WERI-Rb-1 (cell line): ENCODE measurements at regions not wholly inside any gene's neighbourhood (a gene's known extent, or its start where the extent isn't known, plus 50 kb on each side); places are given as distances from the start of the nearest gene placed in this dataset.

Experiments
- DNase-seq: peaks from one replicate; pipeline ENCODE4 v3.0.0-alpha.2; 2020
- H3K27ac ChIP-seq: fragments of 250-450 bp; sonication (Bioruptor Pico); 2 replicates; pipeline ENCODE4 v1.5.1; 2020; ENCODE audit warnings: mild to moderate bottlenecking, moderate library complexity
- H3K27me3 ChIP-seq: fragments of 250-450 bp; sonication (Bioruptor Pico); 2 replicates; pipeline ENCODE4 v1.5.1; 2021; ENCODE audit warnings: mild to moderate bottlenecking, low read depth, moderate library complexity; ENCODE audit not compliant: insufficient read depth, severe bottlenecking
- H3K36me3 ChIP-seq: fragments of 250-450 bp; sonication (Bioruptor Pico); 2 replicates; pipeline ENCODE4 v1.5.1; 2020; ENCODE audit warnings: mild to moderate bottlenecking, moderate library complexity
- H3K4me3 ChIP-seq: 2 replicates; pipeline ENCODE4 v1.5.1; 2011; ENCODE audit warnings: low read depth, mild to moderate bottlenecking, control low read depth, low read length
- H3K9me3 ChIP-seq: fragments of 250-450 bp; sonication (Bioruptor Pico); 2 replicates; pipeline ENCODE4 v1.5.1; 2021; ENCODE audit warnings: mild to moderate bottlenecking, moderate library complexity; ENCODE audit not compliant: severe bottlenecking
- TF ChIP-seq, protein P1 (sequence below): IDR thresholded peaks from 2 replicates; pipeline ENCODE4 v1.5.1; 2011; ENCODE audit warnings: low read depth, mild to moderate bottlenecking, control low read depth, inconsistent platforms, low read length

DNA sequence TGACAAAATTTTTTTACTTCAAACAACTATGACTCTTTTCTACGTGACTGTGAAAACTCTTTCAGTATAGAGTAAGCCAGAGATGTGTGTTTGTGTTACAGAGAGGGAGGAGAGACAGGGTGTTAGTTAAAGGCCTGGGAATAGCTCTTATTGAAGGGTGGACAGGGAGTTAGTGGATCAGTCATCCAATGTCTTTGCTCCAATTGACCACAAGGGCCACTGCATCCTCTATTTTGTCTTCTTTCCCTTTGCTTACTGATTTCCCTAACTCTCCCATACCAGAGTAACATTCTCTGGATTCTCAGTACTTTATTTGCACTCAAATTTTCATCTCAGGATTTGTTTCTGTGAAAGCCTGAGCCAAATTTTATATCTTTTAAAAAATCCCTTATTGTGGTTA lies 920.3 kb downstream of the CDH18 start:
- no peaks in the 10 kb centered on the region for H3K9me3 ChIP-seq
- DNase-seq, result no peak
- H3K36me3 ChIP-seq, result no peaks in the 10 kb centered on the region
- H3K27ac ChIP-seq, result no peak overlapping the region
- H3K27me3 ChIP-seq, result no peaks in the 10 kb centered on the region
- TF ChIP-seq, protein P1, sequence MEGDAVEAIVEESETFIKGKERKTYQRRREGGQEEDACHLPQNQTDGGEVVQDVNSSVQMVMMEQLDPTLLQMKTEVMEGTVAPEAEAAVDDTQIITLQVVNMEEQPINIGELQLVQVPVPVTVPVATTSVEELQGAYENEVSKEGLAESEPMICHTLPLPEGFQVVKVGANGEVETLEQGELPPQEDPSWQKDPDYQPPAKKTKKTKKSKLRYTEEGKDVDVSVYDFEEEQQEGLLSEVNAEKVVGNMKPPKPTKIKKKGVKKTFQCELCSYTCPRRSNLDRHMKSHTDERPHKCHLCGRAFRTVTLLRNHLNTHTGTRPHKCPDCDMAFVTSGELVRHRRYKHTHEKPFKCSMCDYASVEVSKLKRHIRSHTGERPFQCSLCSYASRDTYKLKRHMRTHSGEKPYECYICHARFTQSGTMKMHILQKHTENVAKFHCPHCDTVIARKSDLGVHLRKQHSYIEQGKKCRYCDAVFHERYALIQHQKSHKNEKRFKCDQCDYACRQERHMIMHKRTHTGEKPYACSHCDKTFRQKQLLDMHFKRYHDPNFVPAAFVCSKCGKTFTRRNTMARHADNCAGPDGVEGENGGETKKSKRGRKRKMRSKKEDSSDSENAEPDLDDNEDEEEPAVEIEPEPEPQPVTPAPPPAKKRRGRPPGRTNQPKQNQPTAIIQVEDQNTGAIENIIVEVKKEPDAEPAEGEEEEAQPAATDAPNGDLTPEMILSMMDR, result no peak
- no peak overlapping the region for H3K4me3 ChIP-seq

DNA sequence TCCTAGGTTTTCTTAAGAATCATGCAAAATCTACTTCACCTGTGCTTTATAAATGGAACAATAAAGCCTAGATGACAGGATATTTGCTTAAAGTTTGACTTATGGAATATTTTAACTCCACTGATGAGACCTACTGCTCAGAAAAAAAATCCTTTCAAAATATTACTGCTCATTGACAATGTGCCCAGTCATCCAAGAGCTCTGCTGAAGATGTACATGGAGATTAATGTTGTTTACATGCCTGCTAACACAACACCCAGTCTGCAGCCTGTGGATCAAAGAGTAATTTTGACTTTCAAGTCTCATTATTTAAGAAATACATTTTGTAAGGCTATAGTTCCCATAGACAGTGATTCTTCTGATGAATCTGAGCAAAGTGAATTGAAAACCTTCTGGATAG lies 889.6 kb downstream of the CDH18 start:
- no peaks in the 10 kb centered on the region for H3K36me3 ChIP-seq
- no peak overlapping the region for H3K27ac ChIP-seq
- no peak for DNase-seq
- no peaks in the 10 kb centered on the region for H3K27me3 ChIP-seq
- TF ChIP-seq, protein P1, result no peak
- H3K9me3 ChIP-seq, result peaks cover 2% of the 10 kb centered on the region
- no peak overlapping the region for H3K4me3 ChIP-seq

DNA sequence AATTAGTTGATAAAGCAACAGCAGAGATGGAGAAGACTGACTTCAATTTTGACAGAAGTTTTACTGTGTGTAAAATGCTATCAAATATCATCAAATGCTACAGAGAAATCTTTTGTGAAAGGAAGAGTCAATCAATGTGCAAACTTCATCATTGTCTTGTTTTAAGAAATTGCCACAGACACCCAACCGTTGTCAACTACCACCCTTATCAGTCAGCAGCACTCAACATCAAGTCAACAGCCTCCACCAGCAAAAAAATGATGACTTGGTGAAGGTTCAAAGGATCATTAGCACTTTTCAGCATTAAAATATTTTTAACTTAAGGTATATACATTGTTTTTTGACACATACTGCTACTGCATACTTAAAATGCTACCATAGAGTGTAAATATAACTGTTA lies 888.8 kb downstream of the CDH18 start:
- TF ChIP-seq, protein P1, result no peak
- Histone ChIP-seq H3K9me3 (peaks cover 2% of the 10 kb centered on the region), H3K27me3 (no peaks in the 10 kb centered on the region), H3K27ac (no peak overlapping the region), H3K36me3 (no peaks in the 10 kb centered on the region), H3K4me3 (no peak overlapping the region)
- DNase-seq, result no peak

DNA sequence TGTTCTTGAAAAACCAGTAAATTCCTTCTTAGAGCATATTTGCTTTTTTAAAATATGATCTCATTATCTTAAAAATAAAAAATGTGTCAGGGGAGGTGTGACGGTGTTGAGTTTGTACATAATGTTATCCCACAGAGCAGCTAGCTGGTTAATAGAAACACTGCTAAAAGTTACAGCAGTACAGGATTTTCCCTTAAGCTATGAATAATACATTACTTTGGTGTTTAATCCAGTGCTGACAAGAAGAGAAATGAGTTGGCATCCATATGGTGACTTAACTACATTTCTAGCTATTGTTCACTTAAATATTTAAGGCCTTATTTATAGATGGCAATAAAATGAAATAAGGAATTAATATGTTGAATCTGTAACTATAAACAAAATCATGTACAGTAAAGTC lies 883.1 kb downstream of the CDH18 start:
- no peak for DNase-seq
- no peak overlapping the region for H3K4me3 ChIP-seq
- no peaks in the 10 kb centered on the region for H3K27me3 ChIP-seq
- no peaks in the 10 kb centered on the region for H3K36me3 ChIP-seq
- no peak overlapping the region for H3K27ac ChIP-seq
- H3K9me3 ChIP-seq, result no peaks in the 10 kb centered on the region
- TF ChIP-seq, protein P1, result no peak

DNA sequence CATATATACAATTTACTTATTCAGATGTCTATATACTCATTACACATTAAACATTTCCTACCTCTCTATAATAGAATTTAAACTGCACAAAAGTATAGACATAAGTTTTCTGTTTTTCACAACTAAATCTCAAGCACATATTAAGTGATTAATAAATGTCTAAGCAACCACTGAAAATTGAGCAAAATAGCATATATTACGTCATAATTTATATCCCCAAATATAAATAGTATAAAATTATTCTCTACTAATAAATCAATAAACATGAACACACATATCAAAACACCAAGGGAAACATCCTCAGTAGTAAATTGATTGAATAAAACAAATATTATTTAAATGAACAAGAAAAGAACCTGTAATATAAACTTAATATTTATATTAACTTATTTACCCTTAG lies 865.1 kb downstream of the CDH18 start:
- TF ChIP-seq, protein P1, result no peak
- no peak overlapping the region for H3K27ac ChIP-seq
- no peak overlapping the region for H3K4me3 ChIP-seq
- H3K36me3 ChIP-seq, result no peaks in the 10 kb centered on the region
- H3K9me3 ChIP-seq, result peaks cover 6% of the 10 kb centered on the region
- no peaks in the 10 kb centered on the region for H3K27me3 ChIP-seq
- no peak for DNase-seq

DNA sequence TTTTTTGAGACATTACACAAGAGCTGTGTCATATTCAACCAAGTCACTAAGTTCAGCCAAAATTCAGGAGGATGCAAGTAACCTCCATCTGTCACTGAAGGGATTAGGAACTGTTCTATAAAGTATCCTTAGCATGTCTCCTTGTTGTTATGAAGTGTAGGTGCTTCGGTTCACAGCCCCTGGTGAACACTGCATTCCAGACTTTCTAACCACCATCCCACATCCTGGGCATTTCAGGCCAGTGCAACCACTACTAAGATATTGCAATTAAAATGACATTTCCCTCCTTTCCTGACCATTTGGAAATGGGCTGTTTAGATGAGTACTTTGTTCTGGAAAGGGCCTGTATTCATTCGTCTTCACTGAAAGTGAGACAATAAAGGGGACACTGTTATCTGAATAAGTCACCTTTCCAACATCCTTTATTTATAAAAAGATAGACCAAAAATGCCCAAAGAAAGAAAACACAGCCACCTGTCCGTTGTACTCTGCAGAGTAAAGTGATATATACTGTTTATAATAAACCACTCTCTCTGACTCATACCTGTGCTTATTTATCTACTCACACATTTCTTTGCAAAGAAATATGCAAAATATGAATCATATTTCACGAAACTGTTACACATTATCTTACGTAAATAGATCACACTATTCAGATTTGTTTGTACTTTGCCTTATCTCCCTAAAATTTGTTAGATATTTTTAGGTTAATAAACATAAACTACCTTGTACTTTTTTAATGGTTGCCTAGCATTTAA lies 861.9 kb downstream of the CDH18 start:
- Histone ChIP-seq H3K27ac (no peak overlapping the region), H3K27me3 (no peaks in the 10 kb centered on the region), H3K36me3 (no peaks in the 10 kb centered on the region), H3K4me3 (no peak overlapping the region), H3K9me3 (no peaks in the 10 kb centered on the region)
- no peak for DNase-seq
- TF ChIP-seq, protein P1, result no peak
